K562 (cell line): ENCODE measurements at regions not wholly inside any gene's neighbourhood (a gene's known extent, or its start where the extent isn't known, plus 50 kb on each side); places are given as distances from the start of the nearest gene placed in this dataset.

ENCODE experiments used
- ATAC-seq: fragments of 200-7000 bp; cut with Tn5 transposase; 3 replicates; pipeline ENCODE4 v1.9.1; 2020; ENCODE audit warnings: moderate library complexity
- BruUV-seq: library from RNA; stranded (reverse); fragments of 400-500 nt; replicated peaks from 2 replicates; lab custom pipeline; 2021; lab: Mats Ljungman, UMichigan
- CTCF ChIA-PET: fragments of 300-600 bp; formaldehyde crosslinking; extraction: SDS; loops from one replicate; lab custom pipeline; 2021; ENCODE audit warnings: low intra/inter-chr PET ratio; lab: Yijun Ruan, JAX
- POLR2A ChIA-PET: fragments of 300-600, 350-650 bp; sonication (Branson Sonifier 250); formaldehyde crosslinking; extraction: SDS; loops from one replicate; lab custom pipeline; 2021; ENCODE audit warnings: antibody characterized with exemption, inconsistent platforms; lab: Yijun Ruan, JAX
- DNase-seq, 4 experiments: peaks; one replicate each; pipeline versions ENCODE4 v3.0.0 to v3.0.0-alpha.2; 2011 to 2018; ENCODE audit warnings: low spot score in 3 of 4, mixed read lengths in 3 of 4; ENCODE audit errors: extremely low read depth in 1 of 4
- FAIRE-seq: peaks from 2 replicates; lab custom pipeline; 2011; peaks lifted over from hg19 to GRCh38; lab: Jason Lieb, UNC
- H2AFZ ChIP-seq: 2 replicates; pipeline ENCODE4 v1.6.0; 2011; ENCODE audit warnings: low read depth, low read length, control low read depth, inconsistent platforms
- H3K27ac ChIP-seq: fragments of 200-600 bp; 3 replicates; pipeline ENCODE4 v1.8.0; 2011; ENCODE audit warnings: low read depth, mild to moderate bottlenecking, control low read depth, inconsistent platforms, low read length, moderate library complexity, mixed read lengths; ENCODE audit errors: extremely low read depth
- H3K27me3 ChIP-seq, 2 experiments: fragments of 300-600 bp in 1 of 2; 2 replicates in 1 of 2; 3 replicates in 1 of 2; pipeline versions ENCODE4 v1.6.0 to v1.8.0; 2011; ENCODE audit warnings: inconsistent platforms in 2 of 2, low read length in 2 of 2, mild to moderate bottlenecking in 1 of 2, mixed read lengths in 1 of 2, moderate library complexity in 1 of 2; ENCODE audit not compliant: control insufficient read depth in 2 of 2, insufficient read depth in 2 of 2
- H3K36me3 ChIP-seq: fragments of 300-600 bp; 3 replicates; pipeline ENCODE4 v1.8.0; 2011; ENCODE audit warnings: mild to moderate bottlenecking, low read length, inconsistent platforms; ENCODE audit not compliant: control insufficient read depth, insufficient read depth
- H3K4me1 ChIP-seq, 2 experiments: fragments of 200-600 bp in 1 of 2; replicated peaks in 1 of 2; 2 replicates in 1 of 2; 3 replicates in 1 of 2; pipeline versions ENCODE4 v1.5.1 to v1.8.0; 2011; ENCODE audit warnings: inconsistent platforms in 2 of 2, low read length in 2 of 2, mild to moderate bottlenecking in 1 of 2, mixed read lengths in 1 of 2, moderate library complexity in 1 of 2; ENCODE audit not compliant: control insufficient read depth in 2 of 2, insufficient read depth in 2 of 2
- H3K4me2 ChIP-seq: 2 replicates; pipeline ENCODE4 v1.6.1; 2011; ENCODE audit warnings: low read length, control low read depth, inconsistent platforms, mixed read lengths; ENCODE audit not compliant: insufficient read depth
- H3K4me3 ChIP-seq: fragments of 200-600 bp; sonication (generic), shearing (Covaris generic); 2 replicates; pipeline ENCODE4 v1.5.1; 2016; ENCODE audit warnings: control low read depth, inconsistent platforms
- H3K79me2 ChIP-seq: fragments of 200-600 bp; 3 replicates; pipeline ENCODE4 v1.8.0; 2011; ENCODE audit warnings: low read length, inconsistent platforms; ENCODE audit not compliant: control insufficient read depth, insufficient read depth
- H3K9ac ChIP-seq, 2 experiments: 2 replicates each; pipeline versions ENCODE4 v1.6.0 to v1.6.1; 2011; ENCODE audit warnings: low read depth in 2 of 2, low read length in 2 of 2, control low read depth in 1 of 2, inconsistent platforms in 1 of 2, mild to moderate bottlenecking in 1 of 2, mixed read lengths in 1 of 2; ENCODE audit not compliant: insufficient read depth in 1 of 2
- H3K9me1 ChIP-seq: one replicate; pipeline ENCODE4 v1.6.0; 2011; ENCODE audit warnings: inconsistent platforms, mild to moderate bottlenecking, low read length, moderate library complexity; ENCODE audit not compliant: control insufficient read depth, insufficient read depth
- H3K9me3 ChIP-seq: replicated peaks from 2 replicates; pipeline ENCODE4 v1.5.1; 2011; ENCODE audit warnings: low read depth, low read length, inconsistent platforms; ENCODE audit not compliant: control insufficient read depth, insufficient read depth
- H4K20me1 ChIP-seq: replicated peaks from 2 replicates; pipeline ENCODE4 v1.6.1; 2011; ENCODE audit warnings: low read length, inconsistent platforms, mixed read lengths; ENCODE audit not compliant: control insufficient read depth, insufficient read depth
- ARID3B ChIP-seq: fragments of 250-450 bp; sonication (Bioruptor Pico); IDR thresholded peaks from 2 replicates; pipeline ENCODE4 v1.4.0; 2020; ENCODE audit warnings: borderline replicate concordance
- ASH1L ChIP-seq: fragments of 450-650 bp; IDR thresholded peaks from 2 replicates; pipeline ENCODE4 v1.6.1; 2018; ENCODE audit warnings: borderline replicate concordance, mild to moderate bottlenecking, low read depth; ENCODE audit not compliant: partially characterized antibody
- COPS2 ChIP-seq: fragments of 450-650 bp; conservative IDR thresholded peaks from 2 replicates; pipeline ENCODE4 v1.6.1; 2016; ENCODE audit warnings: mild to moderate bottlenecking, moderate library complexity
- MCM3 ChIP-seq: fragments of 450-650 bp; IDR thresholded peaks from 2 replicates; pipeline ENCODE4 v1.6.1; 2016
- NFRKB ChIP-seq: fragments of 450-650 bp; IDR thresholded peaks from 2 replicates; pipeline ENCODE4 v1.6.1; 2016; ENCODE audit warnings: low read depth
- RBM17 ChIP-seq: fragments of 200-400 bp; formaldehyde crosslinking; IDR thresholded peaks from 2 replicates; pipeline ENCODE4 v1.6.1; 2017; ENCODE audit warnings: low read depth, mild to moderate bottlenecking, low read length, borderline replicate concordance
- RCOR1 ChIP-seq, 2 experiments: IDR thresholded peaks; 2 replicates each; pipeline ENCODE4 v1.6.1; 2012; ENCODE audit warnings: low read depth in 2 of 2, low read length in 2 of 2, borderline replicate concordance in 1 of 2, improper control_type of control experiment in 1 of 2
- RUNX1 ChIP-seq: sonication (generic); IDR thresholded peaks from 2 replicates; pipeline ENCODE4 v1.6.1; 2016; ENCODE audit warnings: antibody characterized with exemption, low read depth
- SMARCC2 ChIP-seq: fragments of 450-650 bp; IDR thresholded peaks from 2 replicates; pipeline ENCODE4 v1.6.1; 2017; ENCODE audit warnings: antibody characterized with exemption, moderate library complexity, mild to moderate bottlenecking, low read depth
- WGBS: fragments of 100-300 bp; shearing (Covaris generic); methylation state at CpG from one replicate; pipeline ENCODE4 v1.1.6; 2016; ENCODE audit warnings: low coverage, mixed read lengths; ENCODE audit not compliant: insufficient coverage; ENCODE audit errors: missing lambda C conversion rate; 5-methylcytosine and 5-hydroxymethylcytosine counted together
- in situ Hi-C: fragments of 300-500 bp; cut with MboI; formaldehyde crosslinking; loops from 4 replicates; pipeline ENCODE4 v1.15.0; 2018; ENCODE audit warnings: inconsistent platforms, mixed read lengths
- intact Hi-C: fragments of 100-400 bp; cut with micrococcal nuclease; formaldehyde crosslinking; loops from 2 replicates; pipeline ENCODE4 v1.14.2; 2022

GRCh38 chr6:12560315-12560714, 156.3 kb upstream of the PHACTR1 start:
- intact Hi-C loops, result no loop called here

More at GRCh38 chr6:12560315-12560714, 156.3 kb upstream of the PHACTR1 start:
- in situ Hi-C loops, result no loop called here
- ChIA-PET CTCF (no interaction called here), POLR2A (no interaction called here)
- TF ChIP-seq SMARCC2 (no peak), RBM17 (no peak), RUNX1 (no peak), NFRKB (no peak), MCM3 (no peak), ARID3B (CRISPR knock-in tag) (no peak), ASH1L (no peak), RCOR1 (IDR thresholded peaks at IDR 0.05; ENCODE audit: borderline replicate concordance in 1 of 2, low read depth in 2 of 2, low read length in 2 of 2) (no peak), COPS2 (no peak)
- FAIRE-seq (no peak), DNase-seq (no peak), ATAC-seq (no peak)
- Histone ChIP-seq H3K9ac (no peak overlapping the region), H3K9me3 (0 out of 2 replicates have a peak, but pooled peaks cover 2% of the 10 kb centered on the region), H3K27ac (no peak overlapping the region), H3K9me1 (no peaks in the 10 kb centered on the region), H4K20me1 (no peaks in the 10 kb centered on the region), H3K4me1 (no peaks in the 10 kb centered on the region), H3K4me2 (no peak overlapping the region), H2AFZ (no peak overlapping the region), H3K4me3 (no peak overlapping the region), H3K27me3 (no peaks in the 10 kb centered on the region), H3K36me3 (no peaks in the 10 kb centered on the region), H3K79me2 (no peaks in the 10 kb centered on the region)
- no TSS peak for BruUV-seq
- 2% methylated on average over 5 of the region's 5 CpGs for WGBS
